ENCODE measurements at regions not wholly inside any gene's neighbourhood (a gene's known extent, or its start where the extent isn't known, plus 50 kb on each side); places are given as distances from the start of the nearest gene placed in this dataset.

- Mint-ChIP-seq H3K4me3 (ENCODE audit: unreplicated experiment) (peak overlapping the region; percentile 23), H3K36me3 (ENCODE audit: unreplicated experiment) (no peaks in the 10 kb centered on the region), H3K9me3 (ENCODE audit: unreplicated experiment) (peaks cover 17% of the 10 kb centered on the region), H3K27ac (ENCODE audit: unreplicated experiment) (peak overlapping the region; percentile 72), H3K27me3 (ENCODE audit: unreplicated experiment) (no peaks in the 10 kb centered on the region), H3K4me1 (ENCODE audit: unreplicated experiment) (peaks cover 16% of the 10 kb centered on the region)
- TF ChIP-seq, protein P1, sequence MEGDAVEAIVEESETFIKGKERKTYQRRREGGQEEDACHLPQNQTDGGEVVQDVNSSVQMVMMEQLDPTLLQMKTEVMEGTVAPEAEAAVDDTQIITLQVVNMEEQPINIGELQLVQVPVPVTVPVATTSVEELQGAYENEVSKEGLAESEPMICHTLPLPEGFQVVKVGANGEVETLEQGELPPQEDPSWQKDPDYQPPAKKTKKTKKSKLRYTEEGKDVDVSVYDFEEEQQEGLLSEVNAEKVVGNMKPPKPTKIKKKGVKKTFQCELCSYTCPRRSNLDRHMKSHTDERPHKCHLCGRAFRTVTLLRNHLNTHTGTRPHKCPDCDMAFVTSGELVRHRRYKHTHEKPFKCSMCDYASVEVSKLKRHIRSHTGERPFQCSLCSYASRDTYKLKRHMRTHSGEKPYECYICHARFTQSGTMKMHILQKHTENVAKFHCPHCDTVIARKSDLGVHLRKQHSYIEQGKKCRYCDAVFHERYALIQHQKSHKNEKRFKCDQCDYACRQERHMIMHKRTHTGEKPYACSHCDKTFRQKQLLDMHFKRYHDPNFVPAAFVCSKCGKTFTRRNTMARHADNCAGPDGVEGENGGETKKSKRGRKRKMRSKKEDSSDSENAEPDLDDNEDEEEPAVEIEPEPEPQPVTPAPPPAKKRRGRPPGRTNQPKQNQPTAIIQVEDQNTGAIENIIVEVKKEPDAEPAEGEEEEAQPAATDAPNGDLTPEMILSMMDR (IDR thresholded peaks at IDR 0.05): no peak
- no peak for DNase-seq (ENCODE audit: extremely low spot score, unreplicated experiment)
These were observed 58.4 kb upstream of the TET2 start for GRCh38 chr4:105088110-105088879.

DNA sequence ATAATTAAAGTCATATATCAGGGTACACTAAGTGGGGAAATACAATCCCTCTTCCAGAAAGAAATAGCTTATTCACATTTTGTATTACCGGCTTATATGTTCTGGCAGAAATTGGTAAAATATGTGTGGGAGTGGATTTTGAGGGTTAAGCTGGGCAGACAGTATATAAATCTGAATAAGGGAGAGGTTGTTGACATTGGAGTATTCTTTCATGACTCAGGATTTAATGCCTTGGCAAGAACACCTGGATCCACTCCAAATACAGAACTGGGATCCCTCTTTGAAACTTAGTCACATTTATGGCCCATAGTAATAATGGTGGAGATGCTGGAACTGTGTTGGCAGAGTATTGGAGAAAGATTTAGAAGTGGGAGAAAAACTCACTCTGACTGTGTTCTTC, 54.3 kb upstream of the TET2 start:
- TF ChIP-seq, protein P1 (IDR thresholded peaks at IDR 0.05): no peak
- no peak overlapping the region for H3K4me3 Mint-ChIP-seq (ENCODE audit: unreplicated experiment)
- no peak overlapping the region for H3K27ac Mint-ChIP-seq (ENCODE audit: unreplicated experiment)
- H3K27me3 Mint-ChIP-seq (ENCODE audit: unreplicated experiment): no peaks in the 10 kb centered on the region
- no peaks in the 10 kb centered on the region for H3K36me3 Mint-ChIP-seq (ENCODE audit: unreplicated experiment)
- peaks cover 16% of the 10 kb centered on the region for H3K4me1 Mint-ChIP-seq (ENCODE audit: unreplicated experiment)
- DNase-seq (ENCODE audit: extremely low spot score, unreplicated experiment): no peak
- peaks cover 28% of the 10 kb centered on the region for H3K9me3 Mint-ChIP-seq (ENCODE audit: unreplicated experiment)

DNA sequence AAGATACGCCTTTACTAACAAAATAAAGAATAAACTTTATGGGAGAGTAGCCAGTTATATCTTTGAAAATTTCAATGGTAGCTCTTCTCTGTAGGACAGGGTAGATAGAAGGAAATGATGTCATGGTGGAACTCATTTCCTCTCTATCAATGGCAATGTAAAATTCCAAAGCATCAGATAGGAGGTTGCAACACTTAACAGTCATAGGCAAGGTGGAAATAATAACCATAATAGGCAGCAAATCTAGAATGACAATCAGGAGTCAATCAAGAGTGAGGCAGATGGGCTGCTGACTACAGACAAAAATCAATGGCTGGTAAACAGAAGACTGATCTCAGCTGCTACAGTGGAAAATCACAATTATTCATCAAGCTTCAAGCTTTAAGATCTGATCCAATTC, 53.9 kb upstream of the TET2 start:
- no peaks in the 10 kb centered on the region for H3K36me3 Mint-ChIP-seq (ENCODE audit: unreplicated experiment)
- no peak overlapping the region for H3K4me3 Mint-ChIP-seq (ENCODE audit: unreplicated experiment)
- H3K27ac Mint-ChIP-seq (ENCODE audit: unreplicated experiment): no peak overlapping the region
- peaks cover 28% of the 10 kb centered on the region for H3K9me3 Mint-ChIP-seq (ENCODE audit: unreplicated experiment)
- no peak for DNase-seq (ENCODE audit: extremely low spot score, unreplicated experiment)
- no peaks in the 10 kb centered on the region for H3K27me3 Mint-ChIP-seq (ENCODE audit: unreplicated experiment)
- TF ChIP-seq, protein P1 (IDR thresholded peaks at IDR 0.05): no peak
- peaks cover 14% of the 10 kb centered on the region for H3K4me1 Mint-ChIP-seq (ENCODE audit: unreplicated experiment)

- Mint-ChIP-seq H3K9me3 (ENCODE audit: unreplicated experiment) (peaks cover 28% of the 10 kb centered on the region), H3K27ac (ENCODE audit: unreplicated experiment) (no peak overlapping the region), H3K36me3 (ENCODE audit: unreplicated experiment) (no peaks in the 10 kb centered on the region), H3K27me3 (ENCODE audit: unreplicated experiment) (no peaks in the 10 kb centered on the region), H3K4me3 (ENCODE audit: unreplicated experiment) (no peak overlapping the region), H3K4me1 (ENCODE audit: unreplicated experiment) (peaks cover 4% of the 10 kb centered on the region)
- TF ChIP-seq, protein P1 (IDR thresholded peaks at IDR 0.05): no peak
- no peak for DNase-seq (ENCODE audit: extremely low spot score, unreplicated experiment)
These were observed 52.7 kb upstream of the TET2 start for GRCh38 chr4:105093975-105094374.
